Brain pericyte (primary cell): ENCODE measurements at regions not wholly inside any gene's neighbourhood (a gene's known extent, or its start where the extent isn't known, plus 50 kb on each side); places are given as distances from the start of the nearest gene placed in this dataset.
"Not testable (repeated sequence)": the region's sequence is repeated elsewhere in the genome, so short reads cannot be mapped to it uniquely, and the experiment has no call there.

Source experiments
- DNase-seq: peaks from one replicate; pipeline ENCODE4 v3.0.0-alpha.2; 2012; ENCODE audit warnings: low read depth, low spot score

- no peak for DNase-seq
Measured at GRCh38 chr13:75178436-75178835, 303.5 kb downstream of the TBC1D4 start.

- no peak for DNase-seq
Measured at GRCh38 chr13:75175575-75175974, 306.4 kb downstream of the TBC1D4 start.

- not testable (repeated sequence) for DNase-seq
Measured at GRCh38 chr13:75175097-75175496, 306.9 kb downstream of the TBC1D4 start.

- DNase-seq = no peak
Measured at GRCh38 chr13:75174481-75174880, 307.5 kb downstream of the TBC1D4 start.

- no peak for DNase-seq
Measured at GRCh38 chr13:75173457-75174356, 308.3 kb downstream of the TBC1D4 start.

- DNase-seq = peak; percentile 30
Measured at GRCh38 chr13:75170311-75170710, 311.7 kb downstream of the TBC1D4 start.

GRCh38 chr13:75165543-75166230 is 316.3 kb downstream of the TBC1D4 start:
- DNase-seq = no peak

- DNase-seq = no peak
Measured at GRCh38 chr13:75161804-75162203, 320.2 kb downstream of the TBC1D4 start.

GRCh38 chr13:75160984-75161383 is 321.0 kb downstream of the TBC1D4 start:
- no peak for DNase-seq

GRCh38 chr13:75154331-75154730 is 327.6 kb downstream of the TBC1D4 start:
- DNase-seq = no peak

- DNase-seq = no peak
Measured at GRCh38 chr13:75153834-75154233, 328.1 kb downstream of the TBC1D4 start.

GRCh38 chr13:75153386-75153785 is 328.6 kb downstream of the TBC1D4 start:
- no peak for DNase-seq

GRCh38 chr13:75151081-75151643 is 330.8 kb downstream of the TBC1D4 start:
- DNase-seq = no peak

- DNase-seq = no peak
Measured at GRCh38 chr13:75149776-75150175, 332.2 kb downstream of the TBC1D4 start.

- DNase-seq = no peak
Measured at GRCh38 chr13:75147946-75148345, 334.0 kb downstream of the TBC1D4 start.

GRCh38 chr13:75146436-75146835 is 335.5 kb downstream of the TBC1D4 start:
- DNase-seq = no peak

GRCh38 chr13:75145927-75146326 is 336.0 kb downstream of the TBC1D4 start:
- DNase-seq = no peak

- no peak for DNase-seq
Measured at GRCh38 chr13:75139291-75139690, 342.7 kb downstream of the TBC1D4 start.

- no peak for DNase-seq
Measured at GRCh38 chr13:75137911-75138571, 343.9 kb downstream of the TBC1D4 start.

- no peak for DNase-seq
Measured at GRCh38 chr13:75136151-75136550, 345.8 kb downstream of the TBC1D4 start.

- peak; percentile 88 for DNase-seq
Measured at GRCh38 chr13:75135325-75135825, 346.6 kb downstream of the TBC1D4 start.
